ENCODE measurements at regions not wholly inside any gene's neighbourhood (a gene's known extent, or its start where the extent isn't known, plus 50 kb on each side); places are given as distances from the start of the nearest gene placed in this dataset.
A peak's percentile ranks its signal among the peaks of the same experiment; 100 is the strongest.
"Not testable (repeated sequence)": the region's sequence is repeated elsewhere in the genome, so short reads cannot be mapped to it uniquely, and the experiment has no call there.

- DNase-seq, result no peak
Observed at GRCh38 chr7:16130111-16131110, 290.9 kb downstream of the CRPPA start.

GRCh38 chr7:16129431-16130110 lies 291.8 kb downstream of the CRPPA start:
- DNase-seq, result no peak

GRCh38 chr7:16123117-16123770 lies 298.1 kb downstream of the CRPPA start:
- no peak for DNase-seq

- no peak for DNase-seq
Observed at GRCh38 chr7:16121876-16122390, 299.4 kb downstream of the CRPPA start.

GRCh38 chr7:16115374-16115773 lies 306.0 kb downstream of the CRPPA start:
- DNase-seq, result no peak

GRCh38 chr7:16114633-16115032 lies 306.7 kb downstream of the CRPPA start:
- no peak for DNase-seq

GRCh38 chr7:16114071-16114470 lies 307.3 kb downstream of the CRPPA start:
- no peak for DNase-seq

GRCh38 chr7:16113058-16113457 lies 308.3 kb downstream of the CRPPA start:
- DNase-seq, result no peak

GRCh38 chr7:16106869-16107268 lies 314.5 kb downstream of the CRPPA start:
- DNase-seq, result no peak

- DNase-seq, result no peak
Observed at GRCh38 chr7:16106300-16106699, 315.0 kb downstream of the CRPPA start.

- DNase-seq, result no peak
Observed at GRCh38 chr7:16099302-16099849, 322.0 kb downstream of the CRPPA start.

- DNase-seq, result peak in 1 of 2 donors; percentile 20
Observed at GRCh38 chr7:16098585-16099179, 322.7 kb downstream of the CRPPA start.

GRCh38 chr7:16098058-16098457 lies 323.3 kb downstream of the CRPPA start:
- DNase-seq, result no peak

GRCh38 chr7:16095171-16095950 lies 326.0 kb downstream of the CRPPA start:
- DNase-seq, result no peak

- no peak for DNase-seq
Observed at GRCh38 chr7:16094651-16095050, 326.7 kb downstream of the CRPPA start.

GRCh38 chr7:16092711-16093110 lies 328.6 kb downstream of the CRPPA start:
- DNase-seq, result no peak

GRCh38 chr7:16091701-16092310 lies 329.5 kb downstream of the CRPPA start:
- no peak for DNase-seq

GRCh38 chr7:16089801-16090200 lies 331.5 kb downstream of the CRPPA start:
- DNase-seq, result no peak

GRCh38 chr7:16089191-16089590 lies 332.1 kb downstream of the CRPPA start:
- DNase-seq, result no peak

GRCh38 chr7:16086743-16087142 lies 334.6 kb downstream of the CRPPA start:
- DNase-seq, result no peak

GRCh38 chr7:16085780-16086179 lies 335.6 kb downstream of the CRPPA start:
- not testable (repeated sequence) for DNase-seq
